B cell (primary cell): ENCODE measurements at regions not wholly inside any gene's neighbourhood (a gene's known extent, or its start where the extent isn't known, plus 50 kb on each side); places are given as distances from the start of the nearest gene placed in this dataset.

Source experiments
- ATAC-seq: fragments of 200-7000 bp; cut with Tn5 transposase; one replicate; pipeline ENCODE4 v1.10.0; 2021; ENCODE audit warnings: low read depth, mild to moderate bottlenecking, moderate number of reproducible peaks, moderate library complexity
- CTCF ChIA-PET: fragments of 350-600 bp; sonication (Branson Sonifier 250); formaldehyde crosslinking; loops from one replicate; lab custom pipeline; 2021; ENCODE audit warnings: antibody characterized with exemption, inconsistent platforms; lab: Charles Lee
- POLR2A ChIA-PET: fragments of 350-600 bp; sonication (Branson Sonifier 250); formaldehyde crosslinking; loops from one replicate; lab custom pipeline; 2021; ENCODE audit warnings: antibody characterized with exemption; lab: Charles Lee
- DNase-seq: peaks from one replicate; pipeline ENCODE4 v3.0.0; 2013
- H2AFZ ChIP-seq: 2 replicates; pipeline ENCODE4 v1.6.1; 2012; ENCODE audit warnings: mild to moderate bottlenecking, low read depth, low read length; ENCODE audit not compliant: insufficient read depth, poor library complexity, severe bottlenecking
- H3K27ac ChIP-seq, 2 donors: 1 replicate in 1 of 2; 2 replicates in 1 of 2; pipeline ENCODE4 v1.5.1; 2012 to 2013; ENCODE audit warnings: low read length in 2 of 2, mild to moderate bottlenecking in 2 of 2, moderate library complexity in 1 of 2
- H3K27me3 ChIP-seq, 4 experiments: fragments of 200-600 bp in 1 of 4; sonication (generic) in 1 of 4; replicated peaks in 1 of 4; 1 replicate in 2 of 4; 2 replicates in 2 of 4; pipeline versions ENCODE4 v1.6.1 to v1.7.0; 2013 to 2016; ENCODE audit warnings: low read length in 3 of 4, mild to moderate bottlenecking in 2 of 4, mixed read lengths in 1 of 4, moderate library complexity in 1 of 4; ENCODE audit not compliant: insufficient read depth in 4 of 4, control insufficient read depth in 3 of 4; ENCODE audit errors: control extremely low read depth in 1 of 4
- H3K36me3 ChIP-seq, 2 experiments: replicated peaks in 1 of 2; 1 replicate in 1 of 2; 2 replicates in 1 of 2; pipeline versions ENCODE4 v1.6.1 to v1.7.1; 2013; ENCODE audit warnings: low read length in 1 of 2; ENCODE audit not compliant: insufficient read depth in 2 of 2, control insufficient read depth in 1 of 2; ENCODE audit errors: control extremely low read depth in 1 of 2, extremely low read depth in 1 of 2
- H3K4me1 ChIP-seq, 2 donors: fragments of 200-600 bp in 1 of 2; sonication (generic) in 1 of 2; 1 replicate in 1 of 2; 2 replicates in 1 of 2; pipeline versions ENCODE4 v1.5.1 to v1.6.1; 2013 to 2017; ENCODE audit warnings: low read length in 2 of 2; ENCODE audit not compliant: control insufficient read depth in 2 of 2, insufficient read depth in 2 of 2
- H3K4me2 ChIP-seq: replicated peaks from 2 replicates; pipeline ENCODE3; 2012; ENCODE audit warnings: mild to moderate bottlenecking, low read depth, low read length; ENCODE audit not compliant: poor library complexity, severe bottlenecking
- H3K4me3 ChIP-seq, 5 experiments: fragments of 200-600 bp in 1 of 5; sonication (generic) in 1 of 5; 1 replicate in 3 of 5; 2 replicates in 2 of 5; pipeline versions ENCODE4 v1.5.1 to v1.7.0; 2011 to 2016; ENCODE audit warnings: low read length in 4 of 5, mild to moderate bottlenecking in 4 of 5, low read depth in 2 of 5, control low read depth in 1 of 5, moderate library complexity in 1 of 5; ENCODE audit not compliant: insufficient read depth in 1 of 5; ENCODE audit errors: control extremely low read depth in 1 of 5, extremely low read depth in 1 of 5
- H3K79me2 ChIP-seq: fragments of 200-600 bp; sonication (generic); one replicate; pipeline ENCODE4 v1.6.0; 2016; ENCODE audit warnings: low read length; ENCODE audit not compliant: control insufficient read depth, insufficient read depth
- H3K9ac ChIP-seq: fragments of 200-600 bp; sonication (generic); 2 replicates; pipeline ENCODE4 v1.6.1; 2017; ENCODE audit warnings: mild to moderate bottlenecking, low read length, moderate library complexity
- H3K9me3 ChIP-seq, 3 donors: one replicate each; pipeline versions ENCODE4 v1.6.1 to v1.7.1; 2013; ENCODE audit warnings: low read length in 2 of 3; ENCODE audit not compliant: control insufficient read depth in 2 of 3, insufficient read depth in 1 of 3; ENCODE audit errors: control extremely low read depth in 1 of 3
- H4K20me1 ChIP-seq: 2 replicates; pipeline ENCODE4 v1.6.0; 2012; ENCODE audit warnings: mild to moderate bottlenecking, low read length; ENCODE audit not compliant: insufficient read depth, control insufficient read depth, poor library complexity, severe bottlenecking
- H3K27ac Mint-ChIP-seq: one replicate; pipeline ENCODE4 v1.8.0; 2021; ENCODE audit warnings: mixed read lengths
- H3K27me3 Mint-ChIP-seq: one replicate; pipeline ENCODE4 v1.8.0; 2021; ENCODE audit warnings: mixed read lengths
- H3K4me1 Mint-ChIP-seq: one replicate; pipeline ENCODE4 v1.8.0; 2021; ENCODE audit warnings: mixed read lengths
- H3K4me3 Mint-ChIP-seq: one replicate; pipeline ENCODE4 v1.8.0; 2021; ENCODE audit warnings: mixed read lengths
- H3K9me3 Mint-ChIP-seq: one replicate; pipeline ENCODE4 v1.8.0; 2022; ENCODE audit warnings: mixed read lengths; ENCODE audit not compliant: insufficient read depth
- CTCF ChIP-seq: fragments of 200-600 bp; IDR thresholded peaks from one replicate; pipeline ENCODE4 v1.8.0; 2022; ENCODE audit warnings: antibody characterized with exemption, mild to moderate bottlenecking
- EZH2 ChIP-seq: IDR thresholded peaks from 2 replicates; pipeline ENCODE4 v1.6.1; 2012; ENCODE audit warnings: borderline replicate concordance, low read depth, mild to moderate bottlenecking, moderate library complexity, low read length; ENCODE audit not compliant: insufficient read depth, poor library complexity, severe bottlenecking
- WGBS: methylation state at CpG from one replicate; pipeline ENCODE4 v1.1.5; 2013; ENCODE audit warnings: missing lambda C conversion rate; ENCODE audit not compliant: insufficient coverage; 5-methylcytosine and 5-hydroxymethylcytosine counted together
- intact Hi-C: fragments of 100-400 bp; cut with micrococcal nuclease; formaldehyde crosslinking; loops from one replicate; pipeline ENCODE4 v1.10.0; 2022

DNA sequence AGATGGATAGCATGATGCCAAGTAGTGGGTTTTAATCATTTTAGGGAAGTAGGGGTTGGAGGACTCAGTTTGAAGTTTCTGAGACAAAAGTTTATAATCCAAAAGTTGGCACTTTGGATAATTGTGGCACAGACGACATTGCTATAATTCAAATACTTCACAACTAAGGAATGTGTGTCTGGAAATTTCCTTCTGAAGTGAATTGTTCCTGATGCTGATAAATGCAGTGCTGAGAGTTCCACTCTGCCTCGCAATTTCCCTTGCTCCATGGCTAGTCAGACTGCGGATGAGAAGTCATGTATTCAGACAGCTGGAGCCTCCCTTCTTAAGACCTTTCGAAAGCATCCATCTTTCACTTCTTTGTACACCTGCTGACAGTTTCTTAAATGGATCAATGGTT lies 393.3 kb upstream of the PRICKLE1 start:
- H4K20me1 ChIP-seq = no peaks in the 10 kb centered on the region
- DNase-seq = no peak
- H3K79me2 ChIP-seq = no peaks in the 10 kb centered on the region
- CTCF ChIA-PET = no interaction called here
- H3K4me1 Mint-ChIP-seq = no peaks in the 10 kb centered on the region
- intact Hi-C loops = no loop called here
- H3K4me3 ChIP-seq = no peak overlapping the region
- H3K4me3 Mint-ChIP-seq = no peak overlapping the region
- H3K36me3 ChIP-seq = no peaks in the 10 kb centered on the region
- no peak overlapping the region for H3K4me2 ChIP-seq
- ATAC-seq = no peak
- no peaks in the 10 kb centered on the region for H3K27me3 Mint-ChIP-seq
- H3K27ac ChIP-seq = no peak overlapping the region
- H3K9me3 ChIP-seq = no peaks in the 10 kb centered on the region
- H3K9ac ChIP-seq = no peak overlapping the region
- no peak overlapping the region for H3K27ac Mint-ChIP-seq
- no peaks in the 10 kb centered on the region for H3K4me1 ChIP-seq
- H3K9me3 Mint-ChIP-seq = no peaks in the 10 kb centered on the region
- TF ChIP-seq EZH2 (no peak), CTCF (no peak)
- WGBS = 100% methylated on average over 2 of the region's 4 CpGs
- POLR2A ChIA-PET = no interaction called here
- no peak overlapping the region for H2AFZ ChIP-seq
- no peaks in the 10 kb centered on the region for H3K27me3 ChIP-seq

DNA sequence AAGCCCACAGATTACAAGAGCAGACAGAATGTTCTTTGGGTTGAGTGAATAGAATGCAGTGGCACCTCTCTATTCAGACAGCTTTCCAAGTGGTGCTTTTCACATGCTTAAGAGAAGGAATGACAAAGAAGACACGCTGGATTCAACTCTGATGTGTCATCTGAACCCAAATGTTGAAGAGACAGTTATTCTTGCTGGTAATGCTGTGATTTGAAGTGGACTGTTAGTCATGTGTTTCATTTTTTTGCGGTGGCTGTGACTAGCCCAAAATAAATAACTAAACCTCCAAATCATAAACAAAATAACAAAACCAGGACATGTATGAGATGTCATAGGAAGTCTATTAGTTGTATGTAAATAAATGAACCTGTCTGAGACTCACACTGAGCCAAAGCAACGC lies 391.8 kb upstream of the PRICKLE1 start:
- no CpG with 5 or more reads among the region's 3 CpGs for WGBS
- Histone ChIP-seq H3K4me2 (no peak overlapping the region), H2AFZ (no peak overlapping the region), H3K9me3 (no peaks in the 10 kb centered on the region), H3K27me3 (no peaks in the 10 kb centered on the region), H3K79me2 (no peaks in the 10 kb centered on the region), H3K4me3 (no peak overlapping the region), H3K36me3 (no peaks in the 10 kb centered on the region), H4K20me1 (no peaks in the 10 kb centered on the region), H3K4me1 (no peaks in the 10 kb centered on the region), H3K27ac (no peak overlapping the region), H3K9ac (no peak overlapping the region)
- POLR2A ChIA-PET = no interaction called here
- Mint-ChIP-seq H3K27ac (no peak overlapping the region), H3K9me3 (no peaks in the 10 kb centered on the region), H3K4me3 (no peak overlapping the region), H3K27me3 (no peaks in the 10 kb centered on the region), H3K4me1 (no peaks in the 10 kb centered on the region)
- TF ChIP-seq CTCF = no peak
- no peak for TF ChIP-seq EZH2
- intact Hi-C loops = no loop called here
- CTCF ChIA-PET = no interaction called here
- DNase-seq (no peak), ATAC-seq (no peak)
